MG63 (cell line): ENCODE measurements at regions not wholly inside any gene's neighbourhood (a gene's known extent, or its start where the extent isn't known, plus 50 kb on each side); places are given as distances from the start of the nearest gene placed in this dataset.

Experiments used
- DNase-seq: peaks from one replicate; pipeline ENCODE4 v3.0.0-alpha.2; 2020
- H3K27me3 ChIP-seq: fragments of 250-450 bp; sonication (Bioruptor Pico); 2 replicates; pipeline ENCODE4 v1.5.1; 2020; ENCODE audit warnings: mild to moderate bottlenecking, moderate library complexity
- H3K36me3 ChIP-seq: fragments of 250-450 bp; sonication (Bioruptor Pico); 2 replicates; pipeline ENCODE4 v1.5.1; 2020; ENCODE audit warnings: mild to moderate bottlenecking, moderate library complexity
- H3K4me3 ChIP-seq: fragments of 250-450 bp; sonication (Bioruptor Pico); 2 replicates; pipeline ENCODE4 v1.5.1; 2020; ENCODE audit warnings: mild to moderate bottlenecking, moderate library complexity
- H3K9me3 ChIP-seq: fragments of 250-450 bp; sonication (Bioruptor Pico); 2 replicates; pipeline ENCODE4 v1.5.1; 2020; ENCODE audit warnings: mild to moderate bottlenecking, moderate library complexity

DNA sequence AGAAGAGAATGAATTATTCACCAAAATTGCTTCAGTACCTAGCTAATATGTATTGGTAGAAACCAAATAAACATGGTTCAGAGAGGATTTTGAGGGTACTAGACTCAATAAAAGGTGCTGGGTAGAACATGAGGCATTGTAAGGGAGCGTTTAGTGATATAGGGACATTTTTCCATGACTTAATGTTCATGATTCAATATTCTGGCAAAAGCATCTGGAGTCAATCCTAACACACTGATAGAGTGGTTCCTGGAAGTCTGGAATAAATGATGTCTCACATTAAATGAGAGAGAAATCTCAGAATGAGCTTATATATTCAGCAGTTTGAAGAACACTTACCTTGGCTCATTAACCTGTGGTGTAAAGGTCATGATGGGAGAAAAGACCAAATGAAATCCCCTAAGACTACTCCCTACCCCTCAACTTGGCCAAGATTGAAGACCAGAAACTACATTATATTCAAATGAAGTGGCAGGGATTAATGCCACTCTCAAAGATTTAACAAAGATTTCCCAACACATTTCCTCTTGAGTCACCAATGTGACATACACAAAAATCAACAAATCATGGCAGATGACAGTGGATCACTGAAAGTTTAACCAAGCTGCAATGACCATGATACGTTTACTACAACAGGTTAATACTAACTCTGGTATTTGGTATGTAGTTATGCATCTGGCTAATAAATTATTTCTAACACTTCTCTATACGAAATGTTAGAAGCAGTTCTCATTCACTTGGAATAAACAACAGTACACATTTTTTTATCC lies 309.5 kb downstream of the SATB2 start:
- no peak for DNase-seq
- H3K27me3 ChIP-seq, result no peaks in the 10 kb centered on the region
- H3K9me3 ChIP-seq, result no peaks in the 10 kb centered on the region
- H3K4me3 ChIP-seq, result no peak overlapping the region
- H3K36me3 ChIP-seq, result no peaks in the 10 kb centered on the region

DNA sequence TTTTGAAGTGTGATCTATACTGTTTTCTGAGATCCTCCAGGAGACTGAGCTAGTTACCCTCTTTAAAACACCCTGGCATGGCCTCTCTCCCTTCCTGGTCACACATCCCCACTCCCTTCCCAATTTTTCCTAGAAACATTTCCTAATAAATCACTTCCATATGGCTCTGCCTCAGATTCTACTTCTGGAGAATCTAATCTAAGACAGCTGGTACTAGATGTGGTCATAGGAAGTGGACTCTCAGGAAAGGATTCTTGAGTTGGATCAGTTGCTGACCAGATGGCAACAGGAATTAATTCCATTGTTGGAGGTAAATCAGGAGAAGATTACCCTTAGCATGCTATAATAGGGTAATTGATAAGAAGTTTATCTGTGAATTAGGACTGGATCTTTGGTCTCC lies 310.5 kb downstream of the SATB2 start:
- H3K27me3 ChIP-seq, result no peaks in the 10 kb centered on the region
- H3K36me3 ChIP-seq, result no peaks in the 10 kb centered on the region
- no peaks in the 10 kb centered on the region for H3K9me3 ChIP-seq
- no peak for DNase-seq
- no peak overlapping the region for H3K4me3 ChIP-seq

DNA sequence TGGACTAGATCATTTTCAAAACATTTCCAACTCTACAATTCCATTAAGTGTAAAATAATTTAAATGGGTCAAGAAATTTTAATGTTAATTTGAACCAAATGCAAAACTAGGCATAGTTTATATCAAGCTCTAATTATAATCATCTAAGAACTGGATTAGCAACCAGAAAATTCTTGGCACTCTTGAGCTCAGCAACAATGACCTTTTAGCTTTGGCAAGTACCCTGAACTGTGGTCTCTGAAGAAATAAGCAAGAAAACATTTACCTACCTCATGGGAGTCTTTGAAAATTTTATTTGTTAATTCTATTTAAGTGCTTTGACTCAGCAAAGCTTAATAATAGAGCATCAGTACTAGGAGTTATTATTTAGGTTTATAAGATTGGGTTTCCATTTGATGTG lies 313.2 kb downstream of the SATB2 start:
- no peak overlapping the region for H3K4me3 ChIP-seq
- no peaks in the 10 kb centered on the region for H3K36me3 ChIP-seq
- no peak for DNase-seq
- H3K9me3 ChIP-seq, result no peaks in the 10 kb centered on the region
- H3K27me3 ChIP-seq, result no peaks in the 10 kb centered on the region

DNA sequence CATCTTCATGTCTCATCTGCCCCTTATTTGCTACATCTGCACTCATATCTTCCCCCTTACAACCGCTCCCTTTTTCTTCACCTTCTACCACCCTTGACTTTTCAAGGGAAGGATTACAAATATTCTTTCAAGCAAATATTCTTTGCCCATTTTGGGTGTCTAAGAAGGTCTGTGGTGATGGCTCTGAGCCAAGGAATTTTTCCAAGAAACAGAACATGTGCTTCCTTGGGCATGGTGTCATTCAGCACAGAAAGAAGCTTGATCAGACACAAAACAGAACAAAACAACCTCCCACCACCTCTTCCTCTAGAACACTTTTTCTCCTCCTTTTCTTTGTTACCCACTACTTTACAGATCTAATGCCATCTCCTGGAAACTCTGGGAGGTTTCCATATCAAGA lies 313.7 kb downstream of the SATB2 start:
- Histone ChIP-seq H3K27me3 (no peaks in the 10 kb centered on the region), H3K4me3 (no peak overlapping the region), H3K36me3 (no peaks in the 10 kb centered on the region), H3K9me3 (no peaks in the 10 kb centered on the region)
- no peak for DNase-seq

DNA sequence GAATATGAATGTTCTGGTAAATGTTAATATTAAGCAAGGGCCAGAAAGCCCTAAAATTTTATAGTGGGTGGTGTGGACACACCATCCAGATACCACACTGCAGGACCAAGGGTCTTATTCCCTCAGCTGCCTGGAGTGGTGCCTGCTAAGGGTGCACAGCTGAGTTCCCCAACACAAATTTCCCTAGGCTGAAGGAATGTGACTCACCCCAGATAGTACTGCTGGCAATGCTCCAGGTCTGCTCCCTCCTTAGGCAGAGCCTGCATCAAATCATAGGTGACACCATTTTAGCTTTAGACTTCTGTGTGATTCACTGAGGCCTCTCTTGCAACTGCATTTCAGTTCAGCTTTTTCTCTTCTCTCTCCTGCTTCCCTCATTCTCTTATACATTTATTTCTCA lies 321.1 kb downstream of the SATB2 start:
- no peaks in the 10 kb centered on the region for H3K9me3 ChIP-seq
- H3K27me3 ChIP-seq, result no peaks in the 10 kb centered on the region
- H3K4me3 ChIP-seq, result no peak overlapping the region
- DNase-seq, result peak; percentile 58
- no peaks in the 10 kb centered on the region for H3K36me3 ChIP-seq

DNA sequence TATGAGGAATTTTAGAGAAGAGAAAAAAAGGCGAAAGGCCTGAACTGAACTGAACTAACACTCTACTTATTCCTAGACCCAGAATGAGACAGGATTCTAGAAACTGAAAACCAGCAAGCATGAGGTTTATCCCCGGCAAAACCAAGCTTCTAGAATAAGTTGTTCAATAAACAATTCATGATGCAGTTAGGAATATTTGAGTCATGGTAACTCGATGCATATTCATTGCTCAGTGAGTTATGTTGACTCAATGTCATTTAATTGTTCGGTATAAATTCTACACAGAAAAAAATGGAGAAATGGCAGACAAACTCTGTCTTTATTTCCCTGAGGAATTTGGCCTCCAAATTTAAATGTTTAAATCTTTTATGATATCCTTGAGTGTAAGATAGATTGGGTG lies 321.5 kb downstream of the SATB2 start:
- H3K9me3 ChIP-seq, result no peaks in the 10 kb centered on the region
- no peaks in the 10 kb centered on the region for H3K36me3 ChIP-seq
- no peak overlapping the region for H3K4me3 ChIP-seq
- H3K27me3 ChIP-seq, result no peaks in the 10 kb centered on the region
- no peak for DNase-seq

DNA sequence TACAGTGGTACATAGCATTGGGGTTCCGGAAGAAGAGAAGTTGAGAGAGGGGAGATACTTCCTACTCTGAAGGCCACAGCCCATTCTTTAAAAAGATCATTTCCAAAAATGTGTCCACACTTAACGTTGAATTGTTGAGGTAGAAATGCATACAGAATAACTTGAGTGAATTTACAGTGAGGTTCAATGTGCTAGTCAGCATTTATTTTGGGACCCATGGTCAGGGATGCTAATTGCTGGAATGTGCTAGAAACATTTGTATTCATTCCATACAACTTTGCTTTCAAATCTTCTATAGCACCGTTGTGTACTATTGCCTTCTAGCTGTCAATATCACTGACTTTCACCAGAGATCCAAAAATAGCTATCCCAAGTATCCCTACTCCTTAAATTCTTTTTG lies 325.9 kb downstream of the SATB2 start:
- DNase-seq, result no peak
- H3K9me3 ChIP-seq, result no peaks in the 10 kb centered on the region
- no peaks in the 10 kb centered on the region for H3K27me3 ChIP-seq
- H3K36me3 ChIP-seq, result no peaks in the 10 kb centered on the region
- H3K4me3 ChIP-seq, result no peak overlapping the region

DNA sequence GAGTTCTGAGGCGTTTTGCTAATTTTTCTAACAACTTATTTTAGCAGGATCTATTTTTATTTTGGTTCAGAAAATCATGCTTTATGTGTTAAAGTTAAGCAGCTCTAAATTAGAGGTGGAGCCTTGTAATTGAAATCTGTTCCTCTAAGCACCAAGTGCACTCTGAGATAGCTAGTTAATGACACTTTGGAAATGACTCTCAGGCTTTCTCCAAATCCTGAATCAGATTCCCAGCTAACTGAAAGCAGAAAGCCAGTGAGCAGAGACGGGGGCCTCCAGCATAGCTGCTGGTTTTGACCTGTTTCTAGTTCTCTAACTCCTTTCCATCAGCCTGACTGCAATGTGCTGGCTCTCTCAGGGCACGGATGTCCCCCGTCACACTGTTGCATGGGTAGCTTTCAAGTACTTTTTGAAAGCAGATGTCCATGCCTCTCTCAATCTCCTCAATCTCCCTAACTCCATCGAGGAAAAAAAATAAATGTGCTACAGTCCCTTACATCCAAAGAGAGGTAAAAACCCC lies 326.5 kb downstream of the SATB2 start:
- no peaks in the 10 kb centered on the region for H3K27me3 ChIP-seq

DNA sequence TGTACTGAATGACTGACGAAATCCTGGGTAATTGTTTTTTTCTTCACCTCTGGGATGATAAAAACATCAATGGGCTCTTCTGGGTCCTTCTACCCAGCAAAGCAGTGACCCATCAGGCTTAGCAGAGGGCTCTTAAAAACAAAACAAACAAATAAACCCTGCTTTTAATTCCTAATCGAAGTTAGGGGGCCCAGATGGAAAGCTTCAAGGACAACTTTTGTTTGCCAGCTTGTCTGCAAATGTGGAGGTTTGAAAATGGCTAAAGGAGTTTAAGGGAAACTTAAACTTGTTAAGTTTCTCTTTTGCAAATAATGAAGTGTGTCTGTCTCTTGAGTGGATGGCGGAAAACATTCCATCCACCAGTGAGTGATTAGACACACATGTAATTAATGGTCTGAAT lies 327.2 kb downstream of the SATB2 start:
- H3K36me3 ChIP-seq, result no peaks in the 10 kb centered on the region
- DNase-seq, result no peak
- H3K27me3 ChIP-seq, result no peaks in the 10 kb centered on the region
- no peak overlapping the region for H3K4me3 ChIP-seq
- no peaks in the 10 kb centered on the region for H3K9me3 ChIP-seq

More for the DNA sequence above, 326.5 kb downstream of the SATB2 start:
- Histone ChIP-seq H3K9me3 (no peaks in the 10 kb centered on the region), H3K36me3 (no peaks in the 10 kb centered on the region), H3K4me3 (no peak overlapping the region)
- no peak for DNase-seq

DNA sequence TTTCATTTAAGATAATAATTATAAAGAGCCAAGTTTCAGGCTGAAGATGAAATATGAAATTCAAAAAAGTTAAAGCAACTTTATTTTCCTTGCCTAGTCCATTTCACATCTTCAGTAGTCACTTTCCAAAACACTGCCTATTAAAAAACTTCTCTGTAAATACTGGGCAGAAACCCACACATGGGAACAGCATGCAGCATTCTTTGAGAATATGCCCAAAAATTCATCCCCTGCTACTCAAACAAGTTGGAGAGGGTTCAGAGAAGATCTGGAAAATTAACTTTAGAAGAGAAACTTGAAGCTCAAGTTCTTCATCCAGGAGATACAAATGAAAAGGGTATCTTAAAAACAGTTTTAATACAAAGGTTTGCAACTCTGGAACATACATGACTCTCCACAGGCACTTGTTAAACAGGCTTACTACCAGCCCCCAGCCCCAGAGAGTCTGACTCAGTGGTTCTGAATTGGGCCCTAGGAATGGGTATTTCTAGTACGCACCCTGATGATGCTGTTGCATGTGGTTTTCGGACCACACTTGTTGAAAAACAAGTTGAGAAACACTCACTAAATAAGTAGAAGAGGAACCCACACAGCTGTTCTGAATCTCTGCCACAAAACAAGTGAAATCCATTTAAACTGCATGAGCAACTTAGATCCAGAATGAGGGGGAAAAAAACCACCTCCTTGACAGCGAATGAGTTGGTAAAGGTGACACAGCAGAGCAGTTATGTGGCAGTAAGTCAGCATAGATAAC lies 329.1 kb downstream of the SATB2 start:
- Histone ChIP-seq H3K27me3 (no peaks in the 10 kb centered on the region), H3K4me3 (no peak overlapping the region), H3K36me3 (no peaks in the 10 kb centered on the region), H3K9me3 (no peaks in the 10 kb centered on the region)
- DNase-seq, result no peak

DNA sequence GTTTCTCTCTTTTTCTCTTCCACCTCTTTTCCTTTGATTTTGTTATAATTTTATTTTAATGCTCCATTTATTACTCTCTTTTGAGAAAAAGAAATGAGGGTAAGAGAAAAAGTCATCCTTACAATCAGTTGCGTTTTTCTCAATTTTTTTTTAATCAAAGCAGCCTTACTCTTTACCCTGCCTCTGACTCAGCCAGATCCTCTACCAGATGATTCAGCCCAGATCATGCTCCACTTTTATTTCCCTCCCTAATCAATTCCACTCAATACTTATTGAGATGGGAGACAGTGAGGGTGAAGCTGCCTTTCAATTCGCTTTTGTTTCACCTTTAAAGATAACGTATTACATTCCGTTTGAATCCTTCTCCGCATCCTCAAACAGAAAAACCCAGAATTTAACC lies 337.9 kb downstream of the SATB2 start:
- no peaks in the 10 kb centered on the region for H3K9me3 ChIP-seq
- no peaks in the 10 kb centered on the region for H3K36me3 ChIP-seq
- no peak for DNase-seq
- no peaks in the 10 kb centered on the region for H3K27me3 ChIP-seq
- no peak overlapping the region for H3K4me3 ChIP-seq

DNA sequence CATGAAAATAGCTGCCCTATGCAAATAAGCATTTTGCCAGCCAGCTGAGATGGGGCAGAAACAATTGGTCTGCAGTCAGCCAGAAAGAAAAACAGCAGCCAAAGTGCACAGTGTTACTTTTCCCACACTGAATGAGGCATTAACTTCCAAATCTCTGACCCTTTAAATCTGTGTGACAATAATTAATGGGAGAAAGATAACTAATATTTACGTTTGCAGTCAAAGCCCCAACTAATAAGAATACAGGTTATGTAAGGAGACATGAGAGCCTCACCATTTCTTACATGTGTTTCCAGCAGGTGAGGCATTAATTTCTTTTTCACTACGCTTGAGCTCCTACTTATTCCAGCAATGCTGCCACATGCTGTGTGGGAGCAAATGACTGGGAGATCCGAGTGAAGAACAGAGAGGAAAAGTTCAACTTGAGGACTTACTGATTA lies 339.0 kb downstream of the SATB2 start:
- no peaks in the 10 kb centered on the region for H3K9me3 ChIP-seq
- no peaks in the 10 kb centered on the region for H3K27me3 ChIP-seq
- DNase-seq, result no peak
- H3K36me3 ChIP-seq, result no peaks in the 10 kb centered on the region
- H3K4me3 ChIP-seq, result no peak overlapping the region

DNA sequence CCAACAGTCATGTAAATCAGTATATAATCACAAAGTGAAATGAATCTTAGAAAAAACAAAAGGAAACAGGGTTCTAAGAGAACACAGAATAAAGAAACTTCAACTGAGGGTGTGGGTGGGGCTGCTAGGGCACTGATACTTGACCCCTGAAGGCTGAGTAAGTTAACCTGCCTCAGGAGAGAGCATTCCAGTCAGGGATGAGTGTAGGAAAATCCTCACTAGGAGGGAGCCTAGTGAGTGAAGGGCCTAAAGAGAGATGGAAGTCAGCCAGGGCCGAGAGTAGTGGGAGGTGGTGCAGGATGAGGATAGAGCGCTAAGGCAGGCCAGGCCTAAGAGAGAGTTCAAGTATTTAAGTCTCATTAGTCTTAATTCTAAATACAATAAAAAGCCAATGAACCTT lies 342.6 kb downstream of the SATB2 start:
- no peak for DNase-seq

DNA sequence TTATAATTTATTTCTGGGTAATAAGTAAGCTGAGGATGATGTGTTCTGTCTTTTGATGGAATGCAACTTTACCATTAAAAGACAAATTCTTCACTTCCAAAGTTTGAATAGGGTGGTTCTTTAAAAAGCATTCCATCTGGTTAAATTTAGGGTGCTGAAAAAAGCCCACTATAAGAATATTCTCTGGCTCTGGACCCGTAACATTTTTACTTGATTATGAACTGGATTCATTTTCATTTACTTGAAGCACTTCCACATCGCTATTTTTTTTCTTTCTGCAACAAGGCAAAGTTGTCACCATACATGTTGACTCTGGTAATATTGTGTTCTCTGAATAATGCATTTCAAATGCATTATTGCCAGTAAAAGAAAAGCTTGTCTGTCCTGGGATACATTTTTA lies 344.6 kb downstream of the SATB2 start:
- H3K36me3 ChIP-seq, result no peaks in the 10 kb centered on the region
- no peak overlapping the region for H3K4me3 ChIP-seq
- H3K9me3 ChIP-seq, result no peaks in the 10 kb centered on the region
- DNase-seq, result no peak
- H3K27me3 ChIP-seq, result no peaks in the 10 kb centered on the region

More for the DNA sequence above, 342.6 kb downstream of the SATB2 start:
- Histone ChIP-seq H3K4me3 (no peak overlapping the region), H3K9me3 (no peaks in the 10 kb centered on the region), H3K36me3 (no peaks in the 10 kb centered on the region), H3K27me3 (no peaks in the 10 kb centered on the region)

DNA sequence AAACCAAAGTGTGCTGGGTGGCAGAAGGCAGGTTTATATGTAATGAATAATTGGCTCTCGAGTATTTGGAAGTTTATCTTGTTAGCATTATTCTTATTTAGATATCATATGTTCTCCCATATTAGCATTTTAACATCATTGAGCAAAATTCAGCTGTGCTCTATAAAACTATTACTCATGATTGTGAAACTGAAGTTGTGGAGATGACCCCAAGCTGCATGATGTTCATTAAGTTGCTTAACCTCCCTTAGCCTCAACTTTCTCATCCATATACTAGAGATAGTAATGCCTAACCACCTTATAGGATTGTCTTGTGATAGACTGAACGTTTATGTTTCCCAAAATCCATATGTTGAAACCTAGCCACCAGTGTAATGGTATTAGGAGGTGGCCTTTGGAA lies 346.3 kb downstream of the SATB2 start:
- DNase-seq, result no peak
- H3K36me3 ChIP-seq, result no peaks in the 10 kb centered on the region
- H3K9me3 ChIP-seq, result no peaks in the 10 kb centered on the region
- H3K4me3 ChIP-seq, result no peak overlapping the region
- H3K27me3 ChIP-seq, result no peaks in the 10 kb centered on the region

DNA sequence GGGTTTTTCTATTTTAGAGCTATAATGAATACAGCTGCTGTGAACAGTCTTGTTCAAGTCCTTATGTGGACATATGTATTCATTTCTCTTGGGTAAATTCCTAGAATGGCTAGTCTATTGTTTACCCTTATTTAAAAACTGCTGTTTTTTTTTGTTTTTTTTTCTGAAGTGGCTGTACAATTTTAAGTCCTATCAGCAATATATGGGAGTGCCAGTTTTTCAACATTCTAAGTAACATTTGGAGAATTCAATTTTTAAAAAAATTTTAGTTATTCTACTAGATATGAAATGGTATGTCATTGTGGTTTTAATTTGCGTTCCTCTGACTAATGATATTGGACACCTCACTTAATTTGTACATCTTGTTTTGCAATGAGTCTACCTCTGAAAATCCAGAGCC lies 349.7 kb downstream of the SATB2 start:
- Histone ChIP-seq H3K4me3 (no peak overlapping the region), H3K27me3 (no peaks in the 10 kb centered on the region), H3K9me3 (no peaks in the 10 kb centered on the region), H3K36me3 (no peaks in the 10 kb centered on the region)
- no peak for DNase-seq

DNA sequence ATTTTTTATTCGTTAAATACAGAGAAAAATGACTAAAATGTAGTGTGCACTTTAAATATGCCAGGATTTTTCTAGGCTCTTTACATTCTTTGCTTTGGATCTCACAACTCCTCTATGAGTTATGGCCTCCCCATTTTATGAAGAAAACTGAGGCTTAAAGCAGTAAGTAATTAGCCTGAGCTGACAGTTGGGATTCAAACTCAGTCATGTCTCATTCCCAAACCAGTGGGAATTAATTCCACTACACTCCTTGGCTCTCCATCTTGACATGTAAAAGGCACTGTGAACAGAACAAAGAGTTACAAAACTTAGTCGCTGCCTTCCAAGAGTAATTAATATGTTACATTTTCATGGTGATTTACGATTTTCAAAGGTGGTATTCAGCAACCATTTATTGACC lies 351.9 kb downstream of the SATB2 start:
- no peaks in the 10 kb centered on the region for H3K27me3 ChIP-seq
- H3K4me3 ChIP-seq, result no peak overlapping the region
- no peaks in the 10 kb centered on the region for H3K36me3 ChIP-seq
- H3K9me3 ChIP-seq, result no peaks in the 10 kb centered on the region
- DNase-seq, result no peak

DNA sequence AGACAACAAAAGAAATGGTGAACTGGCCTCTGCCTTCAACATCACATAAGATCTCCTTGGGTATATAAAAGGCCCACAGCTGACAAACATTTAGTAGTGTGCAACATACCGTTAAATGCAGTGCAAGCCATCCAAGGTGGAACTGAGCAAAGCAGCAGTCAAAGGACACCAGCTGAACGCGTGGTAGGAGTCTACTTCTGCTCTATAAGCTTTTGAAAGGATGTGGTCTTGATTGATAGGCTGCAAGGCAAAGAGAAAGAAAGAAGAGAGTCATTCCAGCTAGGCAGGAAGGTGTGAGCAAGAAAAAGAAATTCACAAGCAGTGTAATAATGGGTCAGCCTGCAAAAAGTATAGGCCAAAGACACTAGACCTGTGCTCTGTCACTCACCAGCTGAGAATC lies 356.3 kb downstream of the SATB2 start:
- Histone ChIP-seq H3K9me3 (no peaks in the 10 kb centered on the region), H3K27me3 (no peaks in the 10 kb centered on the region; the same call in 1 of the 2 replicates), H3K36me3 (no peaks in the 10 kb centered on the region), H3K4me3 (no peak overlapping the region)
- no peak for DNase-seq
